Activated naive CD8-positive, alpha-beta T cell treated with anti-CD3 and anti-CD28 coated beads, Interleukin-2, amount 50 U/mL, for 24 hours (primary cell): ENCODE measurements at regions not wholly inside any gene's neighbourhood (a gene's known extent, or its start where the extent isn't known, plus 50 kb on each side); places are given as distances from the start of the nearest gene placed in this dataset.

Experiments
- ATAC-seq: fragments of 150-1000 bp; cut with Tn5 transposase; one replicate; pipeline ENCODE4 v1.10.0; 2021
- DNase-seq: peaks from one replicate; pipeline ENCODE4 v3.0.0; 2021
- H3K27ac Mint-ChIP-seq: one replicate; pipeline ENCODE4 v1.8.0; 2021; ENCODE audit warnings: mild to moderate bottlenecking, mixed read lengths
- H3K27me3 Mint-ChIP-seq: one replicate; pipeline ENCODE4 v1.8.0; 2021; ENCODE audit warnings: mixed read lengths
- H3K36me3 Mint-ChIP-seq: one replicate; pipeline ENCODE4 v1.8.0; 2021; ENCODE audit warnings: low read depth, mixed read lengths
- H3K4me1 Mint-ChIP-seq: one replicate; pipeline ENCODE4 v1.8.0; 2021; ENCODE audit warnings: mixed read lengths
- H3K4me3 Mint-ChIP-seq: one replicate; pipeline ENCODE4 v1.8.0; 2021; ENCODE audit warnings: mild to moderate bottlenecking, moderate library complexity, mixed read lengths
- H3K9me3 Mint-ChIP-seq: one replicate; pipeline ENCODE4 v1.8.0; 2021; ENCODE audit warnings: mixed read lengths

- ATAC-seq (no peak), DNase-seq (no peak)
- no peak overlapping the region for H3K4me3 Mint-ChIP-seq
- no peaks in the 10 kb centered on the region for H3K9me3 Mint-ChIP-seq
- no peak overlapping the region for H3K27ac Mint-ChIP-seq
- peaks cover 3% of the 10 kb centered on the region for H3K27me3 Mint-ChIP-seq
- peaks cover 17% of the 10 kb centered on the region for H3K4me1 Mint-ChIP-seq
- H3K36me3 Mint-ChIP-seq = no peaks in the 10 kb centered on the region
These were observed 63.6 kb upstream of the CD93 start for GRCh38 chr20:23149623-23150279.

- no peaks in the 10 kb centered on the region for H3K36me3 Mint-ChIP-seq
- no peak overlapping the region for H3K4me3 Mint-ChIP-seq
- ATAC-seq (no peak), DNase-seq (no peak)
- H3K4me1 Mint-ChIP-seq = peaks cover 19% of the 10 kb centered on the region
- H3K27ac Mint-ChIP-seq = no peak overlapping the region
- peaks cover 3% of the 10 kb centered on the region for H3K27me3 Mint-ChIP-seq
- H3K9me3 Mint-ChIP-seq = no peaks in the 10 kb centered on the region
These were observed 62.8 kb upstream of the CD93 start for GRCh38 chr20:23148731-23149570.

- Mint-ChIP-seq H3K27me3 (peaks cover 3% of the 10 kb centered on the region), H3K27ac (no peak overlapping the region), H3K9me3 (no peaks in the 10 kb centered on the region), H3K4me1 (peaks cover 26% of the 10 kb centered on the region), H3K4me3 (no peak overlapping the region), H3K36me3 (no peaks in the 10 kb centered on the region)
- ATAC-seq (peak; percentile 87), DNase-seq (peak; percentile 24)
These were observed 62.0 kb upstream of the CD93 start for GRCh38 chr20:23147964-23148730.

GRCh38 chr20:23147647-23147963 lies 61.5 kb upstream of the CD93 start:
- Mint-ChIP-seq H3K9me3 (no peaks in the 10 kb centered on the region), H3K27ac (no peak overlapping the region), H3K36me3 (no peaks in the 10 kb centered on the region), H3K4me1 (peaks cover 31% of the 10 kb centered on the region), H3K27me3 (peaks cover 3% of the 10 kb centered on the region), H3K4me3 (no peak overlapping the region)
- ATAC-seq (no peak), DNase-seq (no peak)

GRCh38 chr20:23146857-23147637 lies 60.9 kb upstream of the CD93 start:
- no peak for DNase-seq
- Mint-ChIP-seq H3K4me3 (no peak overlapping the region), H3K9me3 (no peaks in the 10 kb centered on the region), H3K27ac (no peak overlapping the region), H3K4me1 (peaks cover 37% of the 10 kb centered on the region), H3K36me3 (no peaks in the 10 kb centered on the region), H3K27me3 (peaks cover 3% of the 10 kb centered on the region)
- ATAC-seq = no peak

GRCh38 chr20:23146181-23146580 lies 60.1 kb upstream of the CD93 start:
- Mint-ChIP-seq H3K4me1 (peaks cover 41% of the 10 kb centered on the region), H3K4me3 (no peak overlapping the region), H3K27ac (no peak overlapping the region), H3K9me3 (no peaks in the 10 kb centered on the region), H3K36me3 (no peaks in the 10 kb centered on the region), H3K27me3 (peaks cover 3% of the 10 kb centered on the region)
- DNase-seq = no peak
- no peak for ATAC-seq

- no peak for ATAC-seq
- no peak for DNase-seq
- Mint-ChIP-seq H3K36me3 (no peaks in the 10 kb centered on the region), H3K4me1 (peaks cover 41% of the 10 kb centered on the region), H3K27me3 (peaks cover 3% of the 10 kb centered on the region), H3K27ac (no peak overlapping the region), H3K4me3 (no peak overlapping the region), H3K9me3 (no peaks in the 10 kb centered on the region)
These were observed 59.2 kb upstream of the CD93 start for GRCh38 chr20:23145281-23145700.

- ATAC-seq = no peak
- no peaks in the 10 kb centered on the region for H3K9me3 Mint-ChIP-seq
- H3K4me3 Mint-ChIP-seq = no peak overlapping the region
- no peaks in the 10 kb centered on the region for H3K36me3 Mint-ChIP-seq
- no peak for DNase-seq
- H3K4me1 Mint-ChIP-seq = peaks cover 41% of the 10 kb centered on the region
- peaks cover 3% of the 10 kb centered on the region for H3K27me3 Mint-ChIP-seq
- H3K27ac Mint-ChIP-seq = no peak overlapping the region
These were observed 58.7 kb upstream of the CD93 start for GRCh38 chr20:23144856-23145255.

GRCh38 chr20:23143986-23144690 lies 58.0 kb upstream of the CD93 start:
- Mint-ChIP-seq H3K27me3 (peaks cover 3% of the 10 kb centered on the region), H3K4me3 (no peak overlapping the region), H3K36me3 (no peaks in the 10 kb centered on the region), H3K4me1 (peaks cover 41% of the 10 kb centered on the region), H3K9me3 (no peaks in the 10 kb centered on the region), H3K27ac (no peak overlapping the region)
- ATAC-seq (no peak), DNase-seq (no peak)

GRCh38 chr20:23143098-23143497 lies 57.0 kb upstream of the CD93 start:
- Mint-ChIP-seq H3K4me1 (peaks cover 33% of the 10 kb centered on the region), H3K9me3 (no peaks in the 10 kb centered on the region), H3K4me3 (no peak overlapping the region), H3K27ac (no peak overlapping the region), H3K27me3 (peaks cover 3% of the 10 kb centered on the region), H3K36me3 (no peaks in the 10 kb centered on the region)
- ATAC-seq = peak; percentile 52
- DNase-seq = peak; percentile 20

- Mint-ChIP-seq H3K4me3 (no peak overlapping the region), H3K27ac (no peak overlapping the region), H3K4me1 (peaks cover 26% of the 10 kb centered on the region)
These were observed 56.3 kb upstream of the CD93 start for GRCh38 chr20:23142162-23143050.

GRCh38 chr20:23141450-23142161 lies 55.5 kb upstream of the CD93 start:
- no peaks in the 10 kb centered on the region for H3K9me3 Mint-ChIP-seq
- H3K27me3 Mint-ChIP-seq = peaks cover 3% of the 10 kb centered on the region
- no peak for ATAC-seq
- no peaks in the 10 kb centered on the region for H3K36me3 Mint-ChIP-seq
- peaks cover 24% of the 10 kb centered on the region for H3K4me1 Mint-ChIP-seq
- H3K4me3 Mint-ChIP-seq = no peak overlapping the region
- no peak overlapping the region for H3K27ac Mint-ChIP-seq
- no peak for DNase-seq

More at GRCh38 chr20:23142162-23143050, 56.3 kb upstream of the CD93 start:
- ATAC-seq = peak; percentile 63
- no peaks in the 10 kb centered on the region for H3K9me3 Mint-ChIP-seq
- H3K36me3 Mint-ChIP-seq = no peaks in the 10 kb centered on the region
- DNase-seq = no peak
- peaks cover 3% of the 10 kb centered on the region for H3K27me3 Mint-ChIP-seq
